Smooth muscle cell (in vitro differentiated cells): ENCODE measurements at regions not wholly inside any gene's neighbourhood (a gene's known extent, or its start where the extent isn't known, plus 50 kb on each side); places are given as distances from the start of the nearest gene placed in this dataset.

Experiments used
- DNase-seq: peaks from one replicate; lab custom pipeline; 2025; ENCODE audit not compliant: unreplicated experiment; lab: John Stamatoyannopoulos, UW
- H2AFZ ChIP-seq: fragments of 200-600 bp; sonication (generic); 2 replicates; pipeline ENCODE4 v1.6.0; 2016; ENCODE audit warnings: antibody characterized with exemption, low read depth, mild to moderate bottlenecking
- H3F3A ChIP-seq: fragments of 200-600 bp; sonication (generic); 2 replicates; pipeline ENCODE4 v1.6.0; 2017; ENCODE audit warnings: antibody characterized with exemption, low read depth
- H3K27ac ChIP-seq: fragments of 200-600 bp; sonication (generic); 2 replicates; pipeline ENCODE4 v1.5.1; 2016; ENCODE audit warnings: low read depth, mild to moderate bottlenecking
- H3K27me3 ChIP-seq: fragments of 200-600 bp; sonication (generic); 2 replicates; pipeline ENCODE4 v1.6.1; 2016; ENCODE audit warnings: low read depth, mild to moderate bottlenecking
- H3K36me3 ChIP-seq: fragments of 200-600 bp; sonication (generic); 2 replicates; pipeline ENCODE4 v1.5.1; 2016; ENCODE audit warnings: low read depth
- H3K4me1 ChIP-seq: fragments of 200-600 bp; sonication (generic); 2 replicates; pipeline ENCODE4 v1.5.1; 2016; ENCODE audit warnings: low read depth
- H3K4me2 ChIP-seq: fragments of 200-600 bp; sonication (generic); 2 replicates; pipeline ENCODE4 v1.6.0; 2016; ENCODE audit warnings: mild to moderate bottlenecking
- H3K4me3 ChIP-seq: fragments of 200-600 bp; sonication (generic); 2 replicates; pipeline ENCODE4 v1.5.1; 2016; ENCODE audit warnings: mild to moderate bottlenecking
- H3K79me2 ChIP-seq: fragments of 200-600 bp; sonication (generic); 2 replicates; pipeline ENCODE4 v1.6.0; 2016; ENCODE audit warnings: low read depth, mild to moderate bottlenecking
- H3K9ac ChIP-seq: fragments of 200-600 bp; sonication (generic); 2 replicates; pipeline ENCODE4 v1.6.0; 2016; ENCODE audit warnings: low read depth
- H3K9me3 ChIP-seq: fragments of 200-600 bp; sonication (generic); replicated peaks from 2 replicates; pipeline ENCODE4 v1.5.1; 2016; ENCODE audit warnings: low read depth
- H4K20me1 ChIP-seq: fragments of 200-600 bp; sonication (generic); 2 replicates; pipeline ENCODE4 v1.6.0; 2016; ENCODE audit warnings: low read depth
- CTCF ChIP-seq: fragments of 200-600 bp; sonication (generic); IDR thresholded peaks from 2 replicates; pipeline ENCODE4 v1.5.1; 2017; ENCODE audit warnings: borderline replicate concordance, mild to moderate bottlenecking, antibody characterized with exemption; ENCODE audit not compliant: insufficient read depth, poor library complexity, severe bottlenecking
- WGBS: methylation state at CpG from one replicate; pipeline ENCODE4 v1.1.7; 2016; ENCODE audit warnings: low lambda C conversion rate; 5-methylcytosine and 5-hydroxymethylcytosine counted together

DNA sequence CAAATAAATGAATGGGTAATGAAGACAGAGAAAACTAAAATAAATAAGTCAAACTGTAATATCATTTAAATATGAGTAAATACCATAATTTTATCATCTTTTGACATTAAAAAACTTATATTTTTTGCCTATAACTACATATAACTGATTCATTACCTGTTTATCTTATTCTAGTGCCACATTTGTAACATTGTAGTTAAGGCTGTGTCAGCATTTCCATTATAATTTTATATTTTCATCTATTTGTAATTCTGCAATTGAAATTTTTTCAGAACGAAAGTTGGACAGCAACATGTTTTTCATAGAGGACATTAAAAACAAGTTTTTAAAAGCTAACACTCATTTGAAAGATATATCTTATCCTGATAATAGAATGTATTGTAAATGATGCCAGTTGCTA is 1286.5 kb downstream of the LRFN5 start:
- Histone ChIP-seq H3K4me3 (no peak overlapping the region), H3F3A (no peaks in the 10 kb centered on the region), H3K27ac (no peak overlapping the region), H4K20me1 (no peaks in the 10 kb centered on the region), H2AFZ (no peak overlapping the region), H3K79me2 (no peaks in the 10 kb centered on the region), H3K36me3 (no peaks in the 10 kb centered on the region), H3K4me1 (no peaks in the 10 kb centered on the region), H3K4me2 (no peak overlapping the region), H3K27me3 (no peaks in the 10 kb centered on the region), H3K9me3 (no peaks in the 10 kb centered on the region), H3K9ac (no peak overlapping the region)
- DNase-seq = no peak
- TF ChIP-seq CTCF = no peak
- 59% methylated on average over 1 of the region's 1 CpG for WGBS

GRCh38 chr14:42884100-42884499 is 1277.4 kb downstream of the LRFN5 start:
- Histone ChIP-seq H3K9me3 (no peaks in the 10 kb centered on the region), H3K27me3 (no peaks in the 10 kb centered on the region), H3K4me2 (peak overlapping the region; percentile 25), H3K27ac (peak overlapping the region; percentile 83), H3K9ac (no peak overlapping the region), H3K4me3 (no peak overlapping the region), H3F3A (no peaks in the 10 kb centered on the region), H4K20me1 (no peaks in the 10 kb centered on the region), H3K79me2 (no peaks in the 10 kb centered on the region), H3K4me1 (no peaks in the 10 kb centered on the region), H2AFZ (peak overlapping the region; percentile 92), H3K36me3 (no peaks in the 10 kb centered on the region)
- no peak for DNase-seq
- no peak for TF ChIP-seq CTCF

- H3F3A ChIP-seq = no peaks in the 10 kb centered on the region
- no peaks in the 10 kb centered on the region for H3K79me2 ChIP-seq
- no peaks in the 10 kb centered on the region for H3K4me1 ChIP-seq
- no peak overlapping the region for H3K4me2 ChIP-seq
- no peaks in the 10 kb centered on the region for H3K36me3 ChIP-seq
- no peaks in the 10 kb centered on the region for H4K20me1 ChIP-seq
- no peaks in the 10 kb centered on the region for H3K27me3 ChIP-seq
- H3K27ac ChIP-seq = no peak overlapping the region
- no peak overlapping the region for H3K9ac ChIP-seq
- WGBS = 93% methylated on average over 1 of the region's 1 CpG
- H2AFZ ChIP-seq = no peak overlapping the region
- no peak for TF ChIP-seq CTCF
- no peaks in the 10 kb centered on the region for H3K9me3 ChIP-seq
- H3K4me3 ChIP-seq = no peak overlapping the region
- no peak for DNase-seq
These were observed 1271.0 kb downstream of the LRFN5 start for GRCh38 chr14:42877716-42878115.

DNA sequence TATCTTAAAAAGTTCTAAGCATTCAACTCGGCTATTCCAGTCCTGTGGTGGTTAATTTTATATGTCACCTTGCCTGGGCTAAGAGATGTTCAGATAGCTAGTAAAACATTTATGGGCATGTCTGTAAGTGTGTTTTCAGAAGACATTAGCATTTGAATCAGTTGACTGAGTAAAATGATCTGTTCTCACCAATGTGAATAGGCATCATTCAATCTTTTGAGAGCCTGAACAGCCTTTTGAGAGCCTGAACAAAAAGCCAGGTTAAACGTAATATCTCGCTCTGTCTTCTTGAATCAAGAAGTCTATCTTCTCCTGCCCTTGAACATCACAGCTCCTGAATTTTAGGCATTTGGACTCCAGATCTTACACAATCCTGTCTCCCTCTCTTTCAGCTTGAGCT is 1266.1 kb downstream of the LRFN5 start:
- no peak for DNase-seq
- WGBS = 71% methylated on average over 3 of the region's 3 CpGs
- no peak overlapping the region for H2AFZ ChIP-seq
- no peak overlapping the region for H3K4me2 ChIP-seq
- no peaks in the 10 kb centered on the region for H3K27me3 ChIP-seq
- no peak overlapping the region for H3K9ac ChIP-seq
- H3K4me3 ChIP-seq = no peak overlapping the region
- no peak for TF ChIP-seq CTCF
- no peaks in the 10 kb centered on the region for H3K9me3 ChIP-seq
- H3K79me2 ChIP-seq = no peaks in the 10 kb centered on the region
- no peak overlapping the region for H3K27ac ChIP-seq
- H3K4me1 ChIP-seq = no peaks in the 10 kb centered on the region
- H4K20me1 ChIP-seq = no peaks in the 10 kb centered on the region
- H3K36me3 ChIP-seq = no peaks in the 10 kb centered on the region
- no peaks in the 10 kb centered on the region for H3F3A ChIP-seq
